Fibroblast of mammary gland (primary cell): ENCODE measurements at regions not wholly inside any gene's neighbourhood (a gene's known extent, or its start where the extent isn't known, plus 50 kb on each side); places are given as distances from the start of the nearest gene placed in this dataset.

ENCODE experiments used
- DNase-seq: peaks from one replicate; pipeline ENCODE4 v3.0.0-alpha.2; 2010; ENCODE audit warnings: low read depth
- H3K4me3 ChIP-seq: 2 replicates; pipeline ENCODE4 v1.5.1; 2011; ENCODE audit warnings: low read depth, mild to moderate bottlenecking, low read length, moderate library complexity; ENCODE audit not compliant: control insufficient read depth
- TF ChIP-seq, protein P1 (sequence below): conservative IDR thresholded peaks from 2 replicates; pipeline ENCODE4 v1.5.1; 2011; ENCODE audit warnings: low read depth, low read length, inconsistent platforms; ENCODE audit not compliant: control insufficient read depth, insufficient read depth

DNA sequence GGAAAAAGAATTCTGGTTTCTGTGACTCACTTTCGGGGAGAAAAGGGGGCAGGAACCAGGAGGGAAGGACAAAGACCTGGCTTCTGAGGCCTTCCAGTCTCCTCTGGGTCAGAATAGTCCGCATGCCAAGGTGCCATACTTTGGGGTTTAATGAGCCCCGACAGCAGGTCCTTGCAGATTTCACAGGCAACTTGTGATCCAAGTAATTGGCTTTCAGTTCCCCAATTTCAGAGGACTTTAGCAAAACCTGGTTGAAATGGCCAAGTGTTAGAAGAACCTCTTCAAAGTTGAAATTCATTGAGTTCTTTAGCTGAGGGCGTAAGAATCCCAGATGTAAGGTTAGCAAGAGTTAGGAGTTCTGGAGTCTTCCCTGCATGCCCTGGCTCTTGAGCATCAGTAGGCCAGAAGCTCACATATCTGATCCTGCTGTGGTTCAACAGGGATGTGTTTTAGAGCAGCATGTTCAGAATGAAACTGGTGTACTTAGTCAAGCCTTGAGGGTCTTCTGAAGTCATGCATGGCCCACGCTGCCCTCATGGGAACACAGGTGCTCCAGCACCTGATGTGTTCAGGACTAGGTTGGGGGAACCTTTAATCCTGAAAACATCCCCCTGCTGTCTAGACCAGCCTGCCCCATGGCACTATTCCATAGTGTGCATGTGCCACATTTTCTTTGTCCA, 143.0 kb downstream of the NUP35 start:
- H3K4me3 ChIP-seq: no peak overlapping the region
- TF ChIP-seq, protein P1, sequence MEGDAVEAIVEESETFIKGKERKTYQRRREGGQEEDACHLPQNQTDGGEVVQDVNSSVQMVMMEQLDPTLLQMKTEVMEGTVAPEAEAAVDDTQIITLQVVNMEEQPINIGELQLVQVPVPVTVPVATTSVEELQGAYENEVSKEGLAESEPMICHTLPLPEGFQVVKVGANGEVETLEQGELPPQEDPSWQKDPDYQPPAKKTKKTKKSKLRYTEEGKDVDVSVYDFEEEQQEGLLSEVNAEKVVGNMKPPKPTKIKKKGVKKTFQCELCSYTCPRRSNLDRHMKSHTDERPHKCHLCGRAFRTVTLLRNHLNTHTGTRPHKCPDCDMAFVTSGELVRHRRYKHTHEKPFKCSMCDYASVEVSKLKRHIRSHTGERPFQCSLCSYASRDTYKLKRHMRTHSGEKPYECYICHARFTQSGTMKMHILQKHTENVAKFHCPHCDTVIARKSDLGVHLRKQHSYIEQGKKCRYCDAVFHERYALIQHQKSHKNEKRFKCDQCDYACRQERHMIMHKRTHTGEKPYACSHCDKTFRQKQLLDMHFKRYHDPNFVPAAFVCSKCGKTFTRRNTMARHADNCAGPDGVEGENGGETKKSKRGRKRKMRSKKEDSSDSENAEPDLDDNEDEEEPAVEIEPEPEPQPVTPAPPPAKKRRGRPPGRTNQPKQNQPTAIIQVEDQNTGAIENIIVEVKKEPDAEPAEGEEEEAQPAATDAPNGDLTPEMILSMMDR: no peak
- DNase-seq: no peak

DNA sequence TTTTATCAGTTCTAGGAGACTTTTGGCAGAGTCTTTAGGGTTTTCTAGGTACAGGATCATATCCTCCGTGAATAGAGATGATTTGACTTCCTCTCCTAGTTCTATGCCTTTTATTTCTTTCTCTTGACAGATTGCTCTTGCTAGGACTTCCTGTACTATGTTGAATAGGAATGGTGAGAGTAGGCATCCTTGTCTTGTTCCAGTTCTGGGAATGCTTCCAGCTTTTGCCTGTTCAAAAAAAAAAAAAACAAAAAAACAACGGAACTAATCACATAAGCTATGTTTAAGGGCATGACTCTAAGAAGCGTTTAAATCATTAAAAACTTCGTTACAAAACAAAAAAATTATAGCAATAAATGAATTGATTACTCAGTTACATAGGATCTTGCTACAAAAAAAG, 145.7 kb downstream of the NUP35 start:
- TF ChIP-seq, protein P1: no peak
- peak; percentile 52 for DNase-seq
- H3K4me3 ChIP-seq: no peak overlapping the region

DNA sequence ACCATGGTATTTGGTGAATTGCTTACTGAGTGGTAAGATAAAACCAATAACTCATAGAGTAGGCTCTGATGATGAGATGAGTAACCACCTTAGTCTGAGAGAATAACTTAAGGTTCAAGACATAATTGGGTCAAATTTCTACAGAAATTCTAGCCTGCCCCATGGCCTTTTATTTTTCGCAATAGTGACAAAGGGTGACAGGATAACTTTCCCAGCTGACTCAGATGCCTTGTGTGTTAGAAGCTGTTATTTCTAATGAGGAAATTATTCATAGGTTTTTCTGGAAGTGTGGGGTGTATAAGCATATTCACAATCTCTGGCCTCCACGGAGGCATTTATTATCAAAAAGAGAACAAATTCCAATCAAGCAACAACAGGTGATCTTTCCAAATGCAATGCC, 159.0 kb downstream of the NUP35 start:
- TF ChIP-seq, protein P1: no peak
- no peak overlapping the region for H3K4me3 ChIP-seq
- DNase-seq: peak; percentile 62

- peak; percentile 97 for DNase-seq
- H3K4me3 ChIP-seq: no peak overlapping the region
- TF ChIP-seq, protein P1: no peak
Measured at GRCh38 chr2:183284606-183285005, 160.4 kb downstream of the NUP35 start.

GRCh38 chr2:183291436-183291835, 167.2 kb downstream of the NUP35 start:
- DNase-seq: peak; percentile 14
- no peak overlapping the region for H3K4me3 ChIP-seq
- TF ChIP-seq, protein P1: no peak

- TF ChIP-seq, protein P1: no peak
- DNase-seq: no peak
- H3K4me3 ChIP-seq: no peak overlapping the region
Measured at GRCh38 chr2:183292028-183292427, 167.8 kb downstream of the NUP35 start.
